Right lobe of liver (tissue), 4 donors: ENCODE measurements at regions not wholly inside any gene's neighbourhood (a gene's known extent, or its start where the extent isn't known, plus 50 kb on each side); places are given as distances from the start of the nearest gene placed in this dataset.

Experiments used
- POLR2A ChIP-seq: fragments of 450-650 bp; IDR thresholded peaks from one replicate; pipeline ENCODE4 v1.6.1; 2017; ENCODE audit warnings: antibody characterized with exemption, mild to moderate bottlenecking
- TF ChIP-seq, protein P1 (sequence below), 4 donors: fragments of 200-600 bp in 3 of 4; fragments of 450-650 bp in 1 of 4; IDR thresholded peaks; one replicate each; pipeline versions ENCODE4 v1.5.1 to v1.8.0; 2016 to 2022; ENCODE audit warnings: antibody characterized with exemption in 4 of 4, mild to moderate bottlenecking in 2 of 4
- donor health status: DM: no; HTN: no; CAD: no.
- donor health status: DM: no; HTN: no; CAD: no.
- donor health status: DM: no; HTN: yes; CAD: no.

DNA sequence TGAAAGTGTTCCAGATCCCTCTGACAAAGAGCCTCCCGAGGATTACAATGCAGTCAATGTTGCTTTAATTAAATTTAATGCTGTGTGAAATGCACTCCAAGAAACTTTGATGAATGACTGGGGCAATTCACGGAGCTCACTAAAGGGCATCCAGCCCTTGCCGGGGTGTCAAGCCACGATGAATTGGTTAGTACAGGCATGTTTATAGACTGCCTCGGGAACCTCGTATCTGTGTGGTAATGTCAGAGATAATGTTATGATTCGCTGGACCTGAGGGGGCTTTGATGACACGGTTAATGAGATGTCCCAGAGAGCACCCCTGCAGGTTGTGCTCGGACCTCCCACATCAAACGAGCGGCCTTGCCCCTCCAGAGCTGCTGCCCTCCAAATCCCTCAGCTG, 428.8 kb downstream of the NKX6-1 start:
- no peak for TF ChIP-seq POLR2A
- TF ChIP-seq, protein P1, sequence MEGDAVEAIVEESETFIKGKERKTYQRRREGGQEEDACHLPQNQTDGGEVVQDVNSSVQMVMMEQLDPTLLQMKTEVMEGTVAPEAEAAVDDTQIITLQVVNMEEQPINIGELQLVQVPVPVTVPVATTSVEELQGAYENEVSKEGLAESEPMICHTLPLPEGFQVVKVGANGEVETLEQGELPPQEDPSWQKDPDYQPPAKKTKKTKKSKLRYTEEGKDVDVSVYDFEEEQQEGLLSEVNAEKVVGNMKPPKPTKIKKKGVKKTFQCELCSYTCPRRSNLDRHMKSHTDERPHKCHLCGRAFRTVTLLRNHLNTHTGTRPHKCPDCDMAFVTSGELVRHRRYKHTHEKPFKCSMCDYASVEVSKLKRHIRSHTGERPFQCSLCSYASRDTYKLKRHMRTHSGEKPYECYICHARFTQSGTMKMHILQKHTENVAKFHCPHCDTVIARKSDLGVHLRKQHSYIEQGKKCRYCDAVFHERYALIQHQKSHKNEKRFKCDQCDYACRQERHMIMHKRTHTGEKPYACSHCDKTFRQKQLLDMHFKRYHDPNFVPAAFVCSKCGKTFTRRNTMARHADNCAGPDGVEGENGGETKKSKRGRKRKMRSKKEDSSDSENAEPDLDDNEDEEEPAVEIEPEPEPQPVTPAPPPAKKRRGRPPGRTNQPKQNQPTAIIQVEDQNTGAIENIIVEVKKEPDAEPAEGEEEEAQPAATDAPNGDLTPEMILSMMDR (IDR thresholded peaks at IDR 0.05), result no peak
